Heart right ventricle (tissue), 16 donors: ENCODE measurements at regions not wholly inside any gene's neighbourhood (a gene's known extent, or its start where the extent isn't known, plus 50 kb on each side); places are given as distances from the start of the nearest gene placed in this dataset.

Experiments used
- ATAC-seq, 8 donors: fragments of 200-7000 bp; cut with Tn5 transposase; one replicate each; pipeline ENCODE4 v1.9.1; 2020; ENCODE audit warnings: mild to moderate bottlenecking in 8 of 8, moderate library complexity in 8 of 8, moderate number of reproducible peaks in 1 of 8
- DNase-seq, 2 donors: peaks; one replicate each; pipeline ENCODE4 v3.0.0-alpha.2; 2020
- H3K27ac ChIP-seq, 10 donors: fragments of 200-600 bp; sonication (generic) in 2 of 10; one replicate each; pipeline versions ENCODE4 v1.5.0 to v1.8.0; 2020 to 2022; ENCODE audit warnings: mild to moderate bottlenecking in 3 of 10
- H3K27me3 ChIP-seq, 7 donors: fragments of 200-600 bp; one replicate each; pipeline ENCODE4 v1.8.0; 2021 to 2022; ENCODE audit warnings: mild to moderate bottlenecking in 2 of 7
- H3K36me3 ChIP-seq, 9 donors: fragments of 200-600 bp; sonication (generic) in 1 of 9; one replicate each; pipeline versions ENCODE4 v1.5.0 to v1.8.0; 2020 to 2022; ENCODE audit warnings: mild to moderate bottlenecking in 2 of 9
- H3K4me1 ChIP-seq, 9 donors: fragments of 200-600 bp; sonication (generic) in 1 of 9; one replicate each; pipeline versions ENCODE4 v1.5.0 to v1.8.0; 2020 to 2022; ENCODE audit warnings: mild to moderate bottlenecking in 4 of 9
- H3K4me3 ChIP-seq, 10 donors: fragments of 200-600 bp; sonication (generic) in 2 of 10; one replicate each; pipeline versions ENCODE4 v1.5.0 to v1.8.0; 2020 to 2022; ENCODE audit warnings: mild to moderate bottlenecking in 7 of 10, moderate library complexity in 2 of 10
- H3K9me3 ChIP-seq, 11 donors: fragments of 200-600 bp in 10 of 11; sonication (generic) in 2 of 11; one replicate each; pipeline versions ENCODE4 v1.5.0 to v1.8.0; 2013 to 2022; ENCODE audit warnings: mild to moderate bottlenecking in 2 of 11, control low read depth in 1 of 11, moderate library complexity in 1 of 11
- CTCF ChIP-seq, 9 donors: fragments of 200-600 bp; sonication (generic) in 2 of 9; IDR thresholded peaks; one replicate each; pipeline versions ENCODE4 v1.5.0 to v1.8.0; 2021 to 2022; ENCODE audit warnings: antibody characterized with exemption in 9 of 9, mild to moderate bottlenecking in 5 of 9, moderate library complexity in 1 of 9
- WGBS, 2 donors: extraction: QIAGEN DNeasy Blood & Tissue Kit; methylation state at CpG; one replicate each; pipeline ENCODE4 v1.1.7; 2013; ENCODE audit warnings: inconsistent platforms in 1 of 2; 5-methylcytosine and 5-hydroxymethylcytosine counted together
- intact Hi-C, 10 donors: fragments of 100-400 bp; cut with DNase I; formaldehyde crosslinking; loops; one replicate each; pipeline versions ENCODE4 v1.11.1 to v1.14.2; 2022
- donor health status: Arrhythmogenic right ventricular cardiomyopathy.
- donor health status: ischemic (EF 13 %, LVEDD 7.1; RV severe dilation, severe dysfunction).
- donor health status: healthy with polysubstance abuse.
- donor health status: DM: no; HTN: yes; CAD: no.
- donor health status: DM: no; HTN: no; CAD: no.
- donor health status: ischemic (EF 25% LVEDD 6.9; RV normal size, moderate dysfunction).
- donor health status: ischemic (EF 25% LVEDD 5.7; RV mildly dilated, moderate dysfunction).
- donor health status: healthy.
- donor health status: DM: yes; HTN: yes; CAD: no.
- donor health status: Ischemic cardiomyopathy.
- donor health status: ischemic (EF 35%, LVEDD 5.7; RV mildly dilated, moderate dysfunction).
- donor health status: nonischemic (EF 11% LVEDD 7.7; RV severe dilation, severe dysfunction).
- donor health status: DM: yes; HTN: yes; CAD: no.
- donor health status: PGD.
- donor health status: ischemic (EF 29% LVEDD 5.4; RV normal size, mild dysfunction).
- donor health status: nonischemic (EF 23%, LVEDD 6.1; RV moderate dilation, normal function).

- intact Hi-C loops = no loop called here
- Histone ChIP-seq H3K9me3 (peaks cover 0 to 20% (median 4%) of the 10 kb centered on the region in 11 donors), H3K4me3 (no peak overlapping the region), H3K36me3 (no peaks in the 10 kb centered on the region), H3K4me1 (peaks cover 0 to 8% (median 0%) of the 10 kb centered on the region in 9 donors), H3K27me3 (peaks cover 0 to 21% (median 0%) of the 10 kb centered on the region in 7 donors), H3K27ac (no peak overlapping the region)
- TF ChIP-seq CTCF (IDR thresholded peaks at IDR 0.05) = no peak
- ATAC-seq = no peak
- DNase-seq = no peak
- WGBS, 2 donors = 67 to 68% methylated on average over 6 of the region's 6 CpGs
Observed at GRCh38 chr2:119059287-119059686, 99.3 kb downstream of the C1QL2 start.

GRCh38 chr2:119053700-119054436, 104.7 kb downstream of the C1QL2 start:
- TF ChIP-seq CTCF (IDR thresholded peaks at IDR 0.05) = no peak
- intact Hi-C loops = no loop called here
- Histone ChIP-seq H3K27me3 (peaks cover 0 to 16% (median 0%) of the 10 kb centered on the region in 7 donors), H3K4me3 (no peak overlapping the region), H3K9me3 (peaks cover 0 to 13% (median 0%) of the 10 kb centered on the region in 11 donors), H3K27ac (no peak overlapping the region), H3K36me3 (no peaks in the 10 kb centered on the region), H3K4me1 (no peaks in the 10 kb centered on the region)
- ATAC-seq = no peak
- WGBS, 2 donors = 82 to 85% methylated on average over 6 of the region's 6 CpGs
- no peak for DNase-seq

GRCh38 chr2:119051263-119051662, 107.3 kb downstream of the C1QL2 start:
- ATAC-seq = no peak

More at GRCh38 chr2:119051263-119051662, 107.3 kb downstream of the C1QL2 start:
- Histone ChIP-seq H3K27me3 (peaks cover 0 to 13% (median 6%) of the 10 kb centered on the region in 7 donors), H3K27ac (no peak overlapping the region), H3K4me1 (no peaks in the 10 kb centered on the region), H3K9me3 (peaks cover 0 to 13% (median 0%) of the 10 kb centered on the region in 11 donors), H3K36me3 (no peaks in the 10 kb centered on the region), H3K4me3 (no peak overlapping the region)
- TF ChIP-seq CTCF (IDR thresholded peaks at IDR 0.05) = no peak
- WGBS, 2 donors = 65 to 73% methylated on average over 2 of the region's 2 CpGs
- intact Hi-C loops = no loop called here
- DNase-seq = no peak
